Tibial artery (tissue), 4 donors: ENCODE measurements at regions not wholly inside any gene's neighbourhood (a gene's known extent, or its start where the extent isn't known, plus 50 kb on each side); places are given as distances from the start of the nearest gene placed in this dataset.

Source experiments
- DNase-seq, 2 donors: peaks; one replicate each; pipeline ENCODE4 v3.0.0-alpha.2; 2019
- H3K27ac ChIP-seq, 2 donors: fragments of 200-600 bp; sonication (generic) in 1 of 2; 1 replicate in 1 of 2; 2 replicates in 1 of 2; pipeline ENCODE4 v1.5.1; 2018 to 2019; ENCODE audit warnings: mild to moderate bottlenecking in 1 of 2
- H3K27me3 ChIP-seq, 2 donors: fragments of 200-600 bp; sonication (generic) in 1 of 2; one replicate each; pipeline versions ENCODE4 v1.5.1 to v1.6.0; 2016 to 2019
- H3K36me3 ChIP-seq, 3 donors: fragments of 200-600 bp; sonication (generic) in 2 of 3; one replicate each; pipeline ENCODE4 v1.5.1; 2016 to 2019; ENCODE audit warnings: mild to moderate bottlenecking in 2 of 3
- H3K4me1 ChIP-seq, 4 donors: fragments of 200-600 bp; sonication (generic) in 2 of 4; 1 replicate in 3 of 4; 2 replicates in 1 of 4; pipeline ENCODE4 v1.5.1; 2016 to 2019
- H3K4me3 ChIP-seq, 2 donors: fragments of 200-600 bp; sonication (generic) in 1 of 2; 1 replicate in 1 of 2; 2 replicates in 1 of 2; pipeline ENCODE4 v1.5.1; 2018 to 2019; ENCODE audit warnings: mild to moderate bottlenecking in 2 of 2
- H3K9me3 ChIP-seq, 3 donors: fragments of 200-600 bp; sonication (generic) in 1 of 3; one replicate each; pipeline ENCODE4 v1.5.1; 2016 to 2019
- CTCF ChIP-seq, 2 experiments: fragments of 200-600 bp in 1 of 2; fragments of 450-650 bp in 1 of 2; IDR thresholded peaks; one replicate each; pipeline ENCODE4 v1.5.1; 2017 to 2019; ENCODE audit warnings: antibody characterized with exemption in 2 of 2, mild to moderate bottlenecking in 1 of 2, moderate library complexity in 1 of 2
- intact Hi-C: fragments of 100-400 bp; cut with DNase I; formaldehyde crosslinking; loops from one replicate; pipeline ENCODE4 v1.15.0; 2023; ENCODE audit warnings: low total_unique reads

GRCh38 chr12:130216031-130216430 is 53.8 kb downstream of the FZD10 start:
- H3K4me3 ChIP-seq = no peak overlapping the region
- no peaks in the 10 kb centered on the region for H3K9me3 ChIP-seq
- TF ChIP-seq CTCF (IDR thresholded peaks at IDR 0.05) = no peak
- no peaks in the 10 kb centered on the region for H3K4me1 ChIP-seq
- no peak overlapping the region for H3K27ac ChIP-seq
- intact Hi-C loops = no loop called here
- DNase-seq = no peak
- peaks cover 0 to 5% of the 10 kb centered on the region in 2 donors for H3K27me3 ChIP-seq
- H3K36me3 ChIP-seq = no peaks in the 10 kb centered on the region

GRCh38 chr12:130218682-130219081 is 56.4 kb downstream of the FZD10 start:
- Histone ChIP-seq H3K4me3 (no peak overlapping the region), H3K36me3 (no peaks in the 10 kb centered on the region), H3K27ac (no peak overlapping the region), H3K9me3 (no peaks in the 10 kb centered on the region), H3K27me3 (peaks cover 0 to 5% of the 10 kb centered on the region in 2 donors), H3K4me1 (no peaks in the 10 kb centered on the region)
- no peak for TF ChIP-seq CTCF (IDR thresholded peaks at IDR 0.05)
- DNase-seq = no peak
- intact Hi-C loops = no loop called here

GRCh38 chr12:130219929-130220705 is 57.9 kb downstream of the FZD10 start:
- Histone ChIP-seq H3K27ac (no peak overlapping the region), H3K4me3 (no peak overlapping the region), H3K36me3 (no peaks in the 10 kb centered on the region), H3K4me1 (no peaks in the 10 kb centered on the region), H3K27me3 (peaks cover 0 to 5% of the 10 kb centered on the region in 2 donors), H3K9me3 (no peaks in the 10 kb centered on the region)
- DNase-seq = no peak
- intact Hi-C loops = no loop called here
- TF ChIP-seq CTCF (IDR thresholded peaks at IDR 0.05) = no peak

GRCh38 chr12:130220706-130221100 is 58.4 kb downstream of the FZD10 start:
- H3K4me3 ChIP-seq = no peak overlapping the region
- TF ChIP-seq CTCF (IDR thresholded peaks at IDR 0.05) = no peak
- H3K27me3 ChIP-seq = peaks cover 0 to 5% of the 10 kb centered on the region in 2 donors
- no peak for DNase-seq
- H3K9me3 ChIP-seq = no peaks in the 10 kb centered on the region
- H3K27ac ChIP-seq = no peak overlapping the region
- intact Hi-C loops = no loop called here
- no peaks in the 10 kb centered on the region for H3K36me3 ChIP-seq
- no peaks in the 10 kb centered on the region for H3K4me1 ChIP-seq

- Histone ChIP-seq H3K9me3 (no peaks in the 10 kb centered on the region), H3K4me1 (no peaks in the 10 kb centered on the region), H3K27me3 (no peaks in the 10 kb centered on the region), H3K36me3 (no peaks in the 10 kb centered on the region), H3K27ac (no peak overlapping the region), H3K4me3 (no peak overlapping the region)
- intact Hi-C loops = no loop called here
- DNase-seq = no peak
- no peak for TF ChIP-seq CTCF (IDR thresholded peaks at IDR 0.05)
Measured at GRCh38 chr12:130222519-130223218, 60.4 kb downstream of the FZD10 start.
